ENCODE measurements at regions not wholly inside any gene's neighbourhood (a gene's known extent, or its start where the extent isn't known, plus 50 kb on each side); places are given as distances from the start of the nearest gene placed in this dataset.

GRCh38 chr5:41637424-41637823, 127.0 kb upstream of the PLCXD3 start:
- Mint-ChIP-seq H3K9me3 (ENCODE audit: unreplicated experiment) (no peaks in the 10 kb centered on the region), H3K27ac (ENCODE audit: unreplicated experiment) (peak overlapping the region; percentile 65), H3K27me3 (ENCODE audit: unreplicated experiment) (peaks cover 2% of the 10 kb centered on the region), H3K36me3 (ENCODE audit: low read depth, unreplicated experiment) (no peaks in the 10 kb centered on the region), H3K4me3 (ENCODE audit: unreplicated experiment) (no peak overlapping the region), H3K4me1 (ENCODE audit: unreplicated experiment) (peaks cover 12% of the 10 kb centered on the region)
- peak; percentile 6 for DNase-seq (ENCODE audit: low spot score)
- TF ChIP-seq CTCF (IDR thresholded peaks at IDR 0.05; ENCODE audit: unreplicated experiment) = no peak

GRCh38 chr5:41636605-41637004, 126.2 kb upstream of the PLCXD3 start:
- DNase-seq (ENCODE audit: low spot score) = peak; percentile 33
- TF ChIP-seq CTCF (IDR thresholded peaks at IDR 0.05; ENCODE audit: unreplicated experiment) = peak; percentile 70

GRCh38 chr5:41629897-41630296, 119.5 kb upstream of the PLCXD3 start:
- no peaks in the 10 kb centered on the region for H3K4me1 Mint-ChIP-seq (ENCODE audit: unreplicated experiment)

More at GRCh38 chr5:41636605-41637004, 126.2 kb upstream of the PLCXD3 start:
- Mint-ChIP-seq H3K4me1 (ENCODE audit: unreplicated experiment) (peaks cover 12% of the 10 kb centered on the region), H3K36me3 (ENCODE audit: low read depth, unreplicated experiment) (no peaks in the 10 kb centered on the region), H3K4me3 (ENCODE audit: unreplicated experiment) (no peak overlapping the region), H3K27ac (ENCODE audit: unreplicated experiment) (no peak overlapping the region), H3K9me3 (ENCODE audit: unreplicated experiment) (no peaks in the 10 kb centered on the region), H3K27me3 (ENCODE audit: unreplicated experiment) (peaks cover 2% of the 10 kb centered on the region)

GRCh38 chr5:41625571-41625970, 115.2 kb upstream of the PLCXD3 start:
- Mint-ChIP-seq H3K4me1 (ENCODE audit: unreplicated experiment) (no peaks in the 10 kb centered on the region), H3K27me3 (ENCODE audit: unreplicated experiment) (peaks cover 1% of the 10 kb centered on the region), H3K27ac (ENCODE audit: unreplicated experiment) (no peak overlapping the region), H3K36me3 (ENCODE audit: low read depth, unreplicated experiment) (no peaks in the 10 kb centered on the region), H3K4me3 (ENCODE audit: unreplicated experiment) (no peak overlapping the region), H3K9me3 (ENCODE audit: unreplicated experiment) (no peaks in the 10 kb centered on the region)
- TF ChIP-seq CTCF (IDR thresholded peaks at IDR 0.05; ENCODE audit: unreplicated experiment) = no peak
- no peak for DNase-seq (ENCODE audit: low spot score)

More at GRCh38 chr5:41629897-41630296, 119.5 kb upstream of the PLCXD3 start:
- H3K4me3 Mint-ChIP-seq (ENCODE audit: unreplicated experiment) = no peak overlapping the region
- H3K27ac Mint-ChIP-seq (ENCODE audit: unreplicated experiment) = no peak overlapping the region
- DNase-seq (ENCODE audit: low spot score) = no peak
- no peaks in the 10 kb centered on the region for H3K27me3 Mint-ChIP-seq (ENCODE audit: unreplicated experiment)
- no peaks in the 10 kb centered on the region for H3K36me3 Mint-ChIP-seq (ENCODE audit: low read depth, unreplicated experiment)
- H3K9me3 Mint-ChIP-seq (ENCODE audit: unreplicated experiment) = no peaks in the 10 kb centered on the region
- no peak for TF ChIP-seq CTCF (IDR thresholded peaks at IDR 0.05; ENCODE audit: unreplicated experiment)

GRCh38 chr5:41621420-41621819, 111.0 kb upstream of the PLCXD3 start:
- no peak overlapping the region for H3K4me3 Mint-ChIP-seq (ENCODE audit: unreplicated experiment)
- H3K27ac Mint-ChIP-seq (ENCODE audit: unreplicated experiment) = no peak overlapping the region
- no peaks in the 10 kb centered on the region for H3K9me3 Mint-ChIP-seq (ENCODE audit: unreplicated experiment)
- no peak for DNase-seq (ENCODE audit: low spot score)
- TF ChIP-seq CTCF (IDR thresholded peaks at IDR 0.05; ENCODE audit: unreplicated experiment) = no peak
- H3K4me1 Mint-ChIP-seq (ENCODE audit: unreplicated experiment) = no peaks in the 10 kb centered on the region
- no peaks in the 10 kb centered on the region for H3K36me3 Mint-ChIP-seq (ENCODE audit: low read depth, unreplicated experiment)
- peaks cover 1% of the 10 kb centered on the region for H3K27me3 Mint-ChIP-seq (ENCODE audit: unreplicated experiment)
